Right lobe of liver (tissue), 4 donors: ENCODE measurements at regions not wholly inside any gene's neighbourhood (a gene's known extent, or its start where the extent isn't known, plus 50 kb on each side); places are given as distances from the start of the nearest gene placed in this dataset.

Source experiments
- POLR2A ChIP-seq: fragments of 450-650 bp; IDR thresholded peaks from one replicate; pipeline ENCODE4 v1.6.1; 2017; ENCODE audit warnings: antibody characterized with exemption, mild to moderate bottlenecking
- TF ChIP-seq, protein P1 (sequence below), 4 donors: fragments of 200-600 bp in 3 of 4; fragments of 450-650 bp in 1 of 4; IDR thresholded peaks; one replicate each; pipeline versions ENCODE4 v1.5.1 to v1.8.0; 2016 to 2022; ENCODE audit warnings: antibody characterized with exemption in 4 of 4, mild to moderate bottlenecking in 2 of 4
- donor health status: DM: no; HTN: no; CAD: no.
- donor health status: DM: no; HTN: no; CAD: no.
- donor health status: DM: no; HTN: yes; CAD: no.

DNA sequence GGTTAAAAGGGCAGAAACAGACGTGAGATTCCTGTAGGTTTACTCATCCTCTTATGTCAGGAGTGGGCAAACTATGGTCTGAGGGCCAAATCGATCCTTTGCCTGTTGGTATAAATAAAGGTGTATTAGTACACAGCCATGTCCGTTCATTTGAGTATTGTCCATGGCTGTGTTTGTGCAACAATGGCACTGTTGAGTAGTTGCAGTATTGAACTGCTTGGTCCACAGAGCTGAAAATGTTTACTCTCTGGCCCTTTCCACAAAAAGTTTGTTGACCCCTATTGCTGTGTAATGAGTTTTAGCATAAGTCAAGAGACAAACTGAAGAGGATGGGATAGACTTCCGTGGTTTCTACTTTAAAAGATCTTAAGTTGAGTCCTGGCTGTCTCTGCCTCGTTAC lies 59.0 kb upstream of the MID1 start:
- TF ChIP-seq, protein P1, sequence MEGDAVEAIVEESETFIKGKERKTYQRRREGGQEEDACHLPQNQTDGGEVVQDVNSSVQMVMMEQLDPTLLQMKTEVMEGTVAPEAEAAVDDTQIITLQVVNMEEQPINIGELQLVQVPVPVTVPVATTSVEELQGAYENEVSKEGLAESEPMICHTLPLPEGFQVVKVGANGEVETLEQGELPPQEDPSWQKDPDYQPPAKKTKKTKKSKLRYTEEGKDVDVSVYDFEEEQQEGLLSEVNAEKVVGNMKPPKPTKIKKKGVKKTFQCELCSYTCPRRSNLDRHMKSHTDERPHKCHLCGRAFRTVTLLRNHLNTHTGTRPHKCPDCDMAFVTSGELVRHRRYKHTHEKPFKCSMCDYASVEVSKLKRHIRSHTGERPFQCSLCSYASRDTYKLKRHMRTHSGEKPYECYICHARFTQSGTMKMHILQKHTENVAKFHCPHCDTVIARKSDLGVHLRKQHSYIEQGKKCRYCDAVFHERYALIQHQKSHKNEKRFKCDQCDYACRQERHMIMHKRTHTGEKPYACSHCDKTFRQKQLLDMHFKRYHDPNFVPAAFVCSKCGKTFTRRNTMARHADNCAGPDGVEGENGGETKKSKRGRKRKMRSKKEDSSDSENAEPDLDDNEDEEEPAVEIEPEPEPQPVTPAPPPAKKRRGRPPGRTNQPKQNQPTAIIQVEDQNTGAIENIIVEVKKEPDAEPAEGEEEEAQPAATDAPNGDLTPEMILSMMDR (IDR thresholded peaks at IDR 0.05): no peak
- no peak for TF ChIP-seq POLR2A
